ENCODE measurements at regions not wholly inside any gene's neighbourhood (a gene's known extent, or its start where the extent isn't known, plus 50 kb on each side); places are given as distances from the start of the nearest gene placed in this dataset.

- no peaks in the 10 kb centered on the region for H3K9me2 ChIP-seq (replicated peaks; ENCODE audit: control insufficient read depth, low read length)
- no peak for TF ChIP-seq CTCF (IDR thresholded peaks at IDR 0.05; ENCODE audit: low read depth, low read length, poor library complexity, severe bottlenecking)
- TF ChIP-seq EZH2phosphoT487 (IDR thresholded peaks at IDR 0.05; ENCODE audit: borderline replicate concordance, low read length), result no peak
- no peak overlapping the region for H3K4me2 ChIP-seq (ENCODE audit: low read length)
- H3K27me3 ChIP-seq (ENCODE audit: control insufficient read depth, low read length), result no peaks in the 10 kb centered on the region
- H3K4me3 ChIP-seq (ENCODE audit: low read length), result no peak overlapping the region
- no peaks in the 10 kb centered on the region for H3K79me2 ChIP-seq (ENCODE audit: control insufficient read depth, low read length)
- H3K9me3 ChIP-seq (ENCODE audit: control insufficient read depth, insufficient read depth, low read length), result no peaks in the 10 kb centered on the region; the same call in 1 of the 2 replicates
- H3K36me3 ChIP-seq (ENCODE audit: control insufficient read depth, low read length), result no peaks in the 10 kb centered on the region
- H4K20me1 ChIP-seq (ENCODE audit: control insufficient read depth, insufficient read depth, low read depth, low read length), result no peaks in the 10 kb centered on the region
- no peaks in the 10 kb centered on the region for H3K4me1 ChIP-seq (ENCODE audit: control insufficient read depth, low read length)
- H3F3A ChIP-seq (ENCODE audit: control insufficient read depth, insufficient read depth), result no peaks in the 10 kb centered on the region
- H3K27ac ChIP-seq (ENCODE audit: low read depth, low read length), result no peak overlapping the region
These were observed 267.9 kb downstream of the DLL1 start for GRCh38 chr6:170022827-170023619.

GRCh38 chr6:170022291-170022722 lies 268.6 kb downstream of the DLL1 start:
- no peaks in the 10 kb centered on the region for H3K4me1 ChIP-seq (ENCODE audit: control insufficient read depth, low read length)
- no peak overlapping the region for H3K4me2 ChIP-seq (ENCODE audit: low read length)
- H3K9me2 ChIP-seq (replicated peaks; ENCODE audit: control insufficient read depth, low read length), result no peaks in the 10 kb centered on the region
- no peaks in the 10 kb centered on the region for H3K79me2 ChIP-seq (ENCODE audit: control insufficient read depth, low read length)
- H3K9me3 ChIP-seq (ENCODE audit: control insufficient read depth, insufficient read depth, low read length), result no peaks in the 10 kb centered on the region; the same call in 1 of the 2 replicates
- no peaks in the 10 kb centered on the region for H3K36me3 ChIP-seq (ENCODE audit: control insufficient read depth, low read length)
- no peaks in the 10 kb centered on the region for H3K27me3 ChIP-seq (ENCODE audit: control insufficient read depth, low read length)
- no peaks in the 10 kb centered on the region for H3F3A ChIP-seq (ENCODE audit: control insufficient read depth, insufficient read depth)
- TF ChIP-seq EZH2phosphoT487 (IDR thresholded peaks at IDR 0.05; ENCODE audit: borderline replicate concordance, low read length) (no peak), CTCF (IDR thresholded peaks at IDR 0.05; ENCODE audit: low read depth, low read length, poor library complexity, severe bottlenecking) (no peak)
- H3K27ac ChIP-seq (ENCODE audit: low read depth, low read length), result no peak overlapping the region
- H4K20me1 ChIP-seq (ENCODE audit: control insufficient read depth, insufficient read depth, low read depth, low read length), result no peaks in the 10 kb centered on the region
- H3K4me3 ChIP-seq (ENCODE audit: low read length), result no peak overlapping the region

DNA sequence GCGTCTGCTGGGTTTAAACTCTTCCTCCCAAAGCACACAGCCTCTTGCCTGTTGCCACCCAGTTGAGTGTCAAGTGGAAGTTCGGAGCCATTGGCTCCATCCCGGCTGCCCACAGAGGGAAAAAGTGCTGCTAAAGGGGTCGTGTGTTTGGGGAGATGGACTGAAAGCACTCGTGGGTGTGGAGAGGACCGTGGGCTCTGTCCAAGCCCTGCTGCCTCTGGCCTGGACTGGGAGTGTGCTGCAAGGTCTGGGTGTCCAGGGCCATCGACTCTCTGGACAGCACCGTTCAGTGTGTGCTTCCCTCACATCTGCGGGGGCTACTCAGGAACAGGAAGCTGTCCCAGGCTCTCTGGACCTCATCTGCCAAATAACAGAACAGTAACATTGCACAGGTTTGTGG lies 269.3 kb downstream of the DLL1 start:
- H3K36me3 ChIP-seq (ENCODE audit: control insufficient read depth, low read length), result no peaks in the 10 kb centered on the region
- H3K9me3 ChIP-seq (ENCODE audit: control insufficient read depth, insufficient read depth, low read length), result no peaks in the 10 kb centered on the region; the same call in 1 of the 2 replicates
- TF ChIP-seq EZH2phosphoT487 (IDR thresholded peaks at IDR 0.05; ENCODE audit: borderline replicate concordance, low read length) (no peak), CTCF (IDR thresholded peaks at IDR 0.05; ENCODE audit: low read depth, low read length, poor library complexity, severe bottlenecking) (no peak)
- no peak overlapping the region for H3K4me2 ChIP-seq (ENCODE audit: low read length)
- H3F3A ChIP-seq (ENCODE audit: control insufficient read depth, insufficient read depth), result no peaks in the 10 kb centered on the region
- no peak overlapping the region for H3K4me3 ChIP-seq (ENCODE audit: low read length)
- peaks cover 5% of the 10 kb centered on the region; the same call in 1 of the 2 replicates for H3K27me3 ChIP-seq (ENCODE audit: control insufficient read depth, low read length)
- no peaks in the 10 kb centered on the region for H3K79me2 ChIP-seq (ENCODE audit: control insufficient read depth, low read length)
- no peaks in the 10 kb centered on the region for H3K4me1 ChIP-seq (ENCODE audit: control insufficient read depth, low read length)
- no peaks in the 10 kb centered on the region for H3K9me2 ChIP-seq (replicated peaks; ENCODE audit: control insufficient read depth, low read length)
- no peak overlapping the region for H3K27ac ChIP-seq (ENCODE audit: low read depth, low read length)
- no peaks in the 10 kb centered on the region for H4K20me1 ChIP-seq (ENCODE audit: control insufficient read depth, insufficient read depth, low read depth, low read length)
